Activated naive CD4-positive, alpha-beta T cell treated with anti-CD3 and anti-CD28 coated beads, Interleukin-2, amount 10 ng/mL, durations not matched to agents 7 days and 5 days (primary cell): ENCODE measurements at regions not wholly inside any gene's neighbourhood (a gene's known extent, or its start where the extent isn't known, plus 50 kb on each side); places are given as distances from the start of the nearest gene placed in this dataset.

Experiments
- CTCF ChIA-PET: fragments of 350-600 bp; sonication (Branson Sonifier 250); formaldehyde crosslinking; loops from one replicate; lab custom pipeline; 2021; ENCODE audit warnings: antibody characterized with exemption; lab: Charles Lee
- DNase-seq: peaks from one replicate; pipeline ENCODE4 v3.0.0-alpha.2; 2020
- H3K27ac Mint-ChIP-seq: one replicate; pipeline ENCODE4 v1.8.0; 2021; ENCODE audit warnings: mild to moderate bottlenecking, moderate library complexity, mixed read lengths
- H3K27me3 Mint-ChIP-seq: one replicate; pipeline ENCODE4 v1.8.0; 2021; ENCODE audit warnings: mild to moderate bottlenecking, mixed read lengths
- H3K36me3 Mint-ChIP-seq: one replicate; pipeline ENCODE4 v1.8.0; 2021; ENCODE audit warnings: mixed read lengths
- H3K4me1 Mint-ChIP-seq: one replicate; pipeline ENCODE4 v1.8.0; 2021; ENCODE audit warnings: mixed read lengths
- H3K4me3 Mint-ChIP-seq: one replicate; pipeline ENCODE4 v1.8.0; 2021; ENCODE audit warnings: mild to moderate bottlenecking, moderate library complexity, mixed read lengths
- H3K9me3 Mint-ChIP-seq: one replicate; pipeline ENCODE4 v1.8.0; 2021; ENCODE audit warnings: mixed read lengths

DNA sequence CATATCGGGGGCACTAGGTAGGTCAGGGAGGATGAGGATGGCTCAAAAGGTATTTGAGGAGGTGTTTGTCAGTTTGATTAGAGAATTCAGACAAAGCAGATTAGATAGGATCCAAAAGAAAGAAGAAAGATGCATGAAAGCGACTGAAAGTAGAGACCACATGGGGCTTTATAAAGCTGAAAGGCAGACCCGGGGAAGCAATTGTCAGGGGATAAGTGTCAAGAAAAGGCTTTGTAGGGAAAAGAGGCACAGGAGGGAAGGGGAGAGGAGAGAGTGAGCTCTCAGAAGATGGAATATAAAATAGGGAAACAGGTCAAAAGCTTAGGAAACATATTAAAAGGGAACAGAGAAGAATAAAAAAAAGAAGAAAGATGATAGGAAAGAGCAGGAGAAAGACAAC, 308.2 kb upstream of the RORA start:
- Mint-ChIP-seq H3K9me3 (no peaks in the 10 kb centered on the region), H3K27ac (no peak overlapping the region), H3K4me3 (no peak overlapping the region), H3K27me3 (peaks cover 4% of the 10 kb centered on the region), H3K4me1 (no peaks in the 10 kb centered on the region), H3K36me3 (no peaks in the 10 kb centered on the region)
- DNase-seq: no peak
- CTCF ChIA-PET: no interaction called here

DNA sequence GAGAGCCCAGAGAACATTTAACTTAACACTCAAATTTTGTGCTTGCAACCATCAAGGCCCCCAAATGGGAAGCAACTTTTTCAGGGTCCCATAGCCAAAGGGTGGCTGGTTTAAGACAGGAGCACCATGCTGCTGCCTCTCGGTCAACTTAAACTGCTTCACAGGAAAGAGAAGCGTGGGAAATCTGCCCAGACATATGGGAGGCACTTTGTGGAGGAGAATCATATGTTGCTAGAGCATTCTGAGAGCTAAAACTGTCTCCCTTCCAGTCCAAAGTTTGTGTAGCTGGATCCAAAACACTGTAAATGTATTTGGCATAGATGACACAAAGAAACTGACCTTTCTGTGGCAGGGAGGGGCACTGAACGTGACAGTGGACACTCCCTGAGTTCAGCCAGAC, 305.9 kb upstream of the RORA start:
- H3K4me1 Mint-ChIP-seq: no peaks in the 10 kb centered on the region
- H3K9me3 Mint-ChIP-seq: no peaks in the 10 kb centered on the region
- CTCF ChIA-PET: no interaction called here

DNA sequence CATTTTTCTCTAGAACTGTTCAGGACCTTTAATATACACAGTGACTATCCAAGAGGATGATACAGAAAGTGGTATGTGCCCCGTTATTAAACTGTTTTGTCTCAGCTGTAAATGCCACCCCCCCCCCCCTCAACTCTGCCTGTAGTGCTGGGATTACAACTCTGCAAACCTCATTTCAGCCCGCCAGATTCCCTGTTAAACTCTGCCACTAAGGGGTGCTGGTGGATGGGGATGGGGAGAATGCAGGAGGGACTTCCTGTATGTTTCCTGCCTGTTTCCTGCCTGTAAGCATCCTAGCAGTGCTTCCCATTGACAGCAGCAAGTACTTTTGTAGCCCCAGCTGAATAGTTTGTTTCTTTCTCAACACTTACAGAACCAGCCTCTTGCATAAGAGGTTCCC, 301.7 kb upstream of the RORA start:
- DNase-seq: no peak

More for the DNA sequence above, 305.9 kb upstream of the RORA start:
- DNase-seq: no peak
- Mint-ChIP-seq H3K27me3 (peaks cover 9% of the 10 kb centered on the region), H3K4me3 (no peak overlapping the region), H3K36me3 (no peaks in the 10 kb centered on the region), H3K27ac (no peak overlapping the region)

DNA sequence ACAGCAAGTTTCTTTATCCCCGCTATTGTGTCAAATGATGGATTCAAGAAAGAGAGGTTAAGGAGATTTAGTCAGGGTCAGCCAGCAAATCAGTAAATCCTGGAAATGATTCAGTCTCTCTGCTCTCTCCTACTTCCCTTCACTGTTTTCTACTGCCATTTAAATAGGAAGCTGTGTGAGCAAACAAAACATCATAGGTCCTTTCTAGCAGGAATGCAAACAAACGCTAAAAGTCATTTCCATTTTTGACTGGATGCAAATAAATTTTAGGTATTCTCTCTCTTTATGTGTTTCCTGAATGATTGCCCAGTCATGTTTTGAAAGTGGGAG, 299.4 kb upstream of the RORA start:
- CTCF ChIA-PET: no interaction called here
- no peak for DNase-seq
- Mint-ChIP-seq H3K27me3 (peaks cover 4% of the 10 kb centered on the region), H3K4me3 (no peak overlapping the region), H3K27ac (no peak overlapping the region), H3K9me3 (no peaks in the 10 kb centered on the region), H3K4me1 (no peaks in the 10 kb centered on the region), H3K36me3 (no peaks in the 10 kb centered on the region)

More for the DNA sequence above, 301.7 kb upstream of the RORA start:
- Mint-ChIP-seq H3K4me1 (no peaks in the 10 kb centered on the region), H3K36me3 (no peaks in the 10 kb centered on the region), H3K9me3 (no peaks in the 10 kb centered on the region), H3K27ac (no peak overlapping the region), H3K4me3 (no peak overlapping the region), H3K27me3 (peaks cover 4% of the 10 kb centered on the region)
- CTCF ChIA-PET: interaction anchor here (1.3 to 1.5 kb wide), 2 partner anchors 90 to 303 kb away, joined by 4 read pairs; no protein-coding TSS in a partner anchor

DNA sequence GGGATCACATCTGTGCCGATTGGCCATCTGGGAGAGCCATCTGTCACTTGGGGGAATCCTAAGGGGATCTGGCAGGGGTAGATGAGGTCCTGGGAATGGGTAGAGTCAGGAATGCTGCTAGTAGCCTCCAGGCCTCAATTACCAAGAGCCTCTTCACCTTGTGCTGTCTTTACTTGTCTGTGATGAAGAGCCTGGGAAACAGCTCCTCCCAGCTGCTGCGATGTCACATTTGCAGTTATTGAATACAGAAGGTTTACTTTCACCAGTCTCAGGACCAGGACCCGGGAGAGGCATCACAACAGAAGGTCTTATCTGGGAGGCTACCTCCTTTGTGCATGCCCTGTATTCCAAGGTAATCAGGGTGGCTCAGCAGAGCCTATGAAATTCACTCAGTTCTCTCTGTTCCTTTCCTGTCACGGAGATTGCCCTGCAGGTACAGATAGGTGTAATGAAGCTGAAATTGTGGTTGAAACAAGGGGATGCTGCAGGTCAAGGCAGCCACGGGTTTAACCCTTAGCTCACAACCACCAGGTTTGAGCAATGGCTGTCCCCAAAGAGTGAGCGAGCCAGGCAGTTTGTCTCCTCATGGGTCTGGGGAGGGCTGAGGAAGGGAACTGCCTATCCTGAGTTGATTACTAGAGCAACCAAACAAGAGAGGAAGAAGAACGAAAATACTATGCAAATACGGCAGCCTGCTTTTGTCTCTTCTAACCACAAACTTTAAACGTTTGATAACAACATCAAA, 298.9 kb upstream of the RORA start:
- CTCF ChIA-PET: no interaction called here

DNA sequence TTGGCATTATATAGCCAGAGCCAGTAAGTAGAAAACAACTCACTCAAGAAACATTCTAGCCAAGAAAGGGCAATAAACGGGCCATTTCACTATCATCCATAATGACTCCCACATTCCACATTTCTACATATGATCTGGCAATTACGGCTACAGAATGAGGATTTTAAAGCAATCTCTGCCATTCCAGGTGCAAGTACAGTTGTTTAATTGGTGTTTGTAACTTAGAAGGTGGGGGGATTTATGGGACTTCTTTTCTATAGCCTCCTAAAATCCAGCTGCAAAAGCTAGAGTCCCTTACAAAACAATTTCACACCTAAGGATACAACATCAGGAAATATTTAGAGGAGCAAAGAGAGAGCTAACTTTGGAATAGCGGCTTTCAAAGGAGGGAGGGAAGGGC, 295.4 kb upstream of the RORA start:
- no peaks in the 10 kb centered on the region for H3K4me1 Mint-ChIP-seq
- no peak overlapping the region for H3K27ac Mint-ChIP-seq
- no peaks in the 10 kb centered on the region for H3K36me3 Mint-ChIP-seq
- no peak for DNase-seq
- no peaks in the 10 kb centered on the region for H3K27me3 Mint-ChIP-seq
- CTCF ChIA-PET: no interaction called here
- no peak overlapping the region for H3K4me3 Mint-ChIP-seq
- H3K9me3 Mint-ChIP-seq: no peaks in the 10 kb centered on the region

More for the DNA sequence above, 298.9 kb upstream of the RORA start:
- Mint-ChIP-seq H3K4me3 (no peak overlapping the region), H3K36me3 (no peaks in the 10 kb centered on the region), H3K27me3 (peaks cover 4% of the 10 kb centered on the region), H3K4me1 (no peaks in the 10 kb centered on the region), H3K27ac (no peak overlapping the region), H3K9me3 (no peaks in the 10 kb centered on the region)
- no peak for DNase-seq

DNA sequence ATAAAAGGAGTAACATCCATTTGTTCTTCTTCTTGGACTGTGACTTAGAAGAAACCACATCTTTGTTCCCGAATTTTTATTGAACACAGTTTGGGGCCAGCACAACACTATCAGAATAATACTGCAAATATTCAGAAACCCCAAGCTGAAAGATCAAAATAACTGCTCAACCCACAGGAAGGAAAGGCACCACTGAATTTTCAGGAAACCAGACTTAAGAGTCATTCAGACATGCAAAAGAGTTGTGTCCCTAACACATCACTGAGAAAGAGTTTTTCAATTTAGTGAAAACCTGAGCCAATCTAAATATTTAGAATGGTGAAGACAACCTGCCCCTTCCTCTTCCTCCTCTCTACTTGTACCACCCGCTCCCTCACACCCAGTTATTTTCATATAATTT, 295.0 kb upstream of the RORA start:
- DNase-seq: no peak
- no peaks in the 10 kb centered on the region for H3K4me1 Mint-ChIP-seq
- H3K27me3 Mint-ChIP-seq: no peaks in the 10 kb centered on the region
- H3K9me3 Mint-ChIP-seq: no peaks in the 10 kb centered on the region
- no peak overlapping the region for H3K4me3 Mint-ChIP-seq
- H3K36me3 Mint-ChIP-seq: no peaks in the 10 kb centered on the region
- H3K27ac Mint-ChIP-seq: no peak overlapping the region
- CTCF ChIA-PET: no interaction called here

DNA sequence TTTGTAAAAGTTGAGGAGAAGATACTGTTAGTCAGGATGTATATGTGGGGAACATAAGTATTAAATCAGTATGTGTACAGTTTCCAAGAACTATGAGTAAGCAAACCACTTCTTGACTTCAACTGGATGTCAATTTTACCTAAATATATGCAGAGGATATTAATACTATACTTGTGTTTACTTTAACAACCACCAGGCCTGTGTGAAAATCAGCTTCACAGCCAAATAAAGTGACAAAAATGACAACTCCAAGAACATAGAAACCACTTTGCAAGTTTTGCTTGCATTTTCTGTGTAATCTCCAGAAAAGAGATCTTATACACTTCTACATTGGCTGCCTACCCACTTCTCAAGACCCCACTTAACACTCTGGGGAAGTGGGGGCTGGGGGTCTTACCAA, 293.3 kb upstream of the RORA start:
- H3K36me3 Mint-ChIP-seq: no peaks in the 10 kb centered on the region
- H3K4me3 Mint-ChIP-seq: no peak overlapping the region
- H3K27ac Mint-ChIP-seq: no peak overlapping the region
- CTCF ChIA-PET: interaction anchor here (0.9 kb wide), 1 partner anchor 100 kb away, joined by 3 read pairs; no protein-coding TSS in a partner anchor
- DNase-seq: no peak
- no peaks in the 10 kb centered on the region for H3K9me3 Mint-ChIP-seq
- peaks cover 4% of the 10 kb centered on the region for H3K27me3 Mint-ChIP-seq
- no peaks in the 10 kb centered on the region for H3K4me1 Mint-ChIP-seq

GRCh38 chr15:61521953-61522352, 292.9 kb upstream of the RORA start:
- H3K4me3 Mint-ChIP-seq: no peak overlapping the region
- H3K36me3 Mint-ChIP-seq: no peaks in the 10 kb centered on the region
- H3K27me3 Mint-ChIP-seq: peaks cover 4% of the 10 kb centered on the region
- CTCF ChIA-PET: interaction anchor here (0.9 kb wide), 1 partner anchor 101 kb away, joined by 3 read pairs; no protein-coding TSS in a partner anchor
- no peaks in the 10 kb centered on the region for H3K4me1 Mint-ChIP-seq
- DNase-seq: no peak
- no peak overlapping the region for H3K27ac Mint-ChIP-seq
- no peaks in the 10 kb centered on the region for H3K9me3 Mint-ChIP-seq

DNA sequence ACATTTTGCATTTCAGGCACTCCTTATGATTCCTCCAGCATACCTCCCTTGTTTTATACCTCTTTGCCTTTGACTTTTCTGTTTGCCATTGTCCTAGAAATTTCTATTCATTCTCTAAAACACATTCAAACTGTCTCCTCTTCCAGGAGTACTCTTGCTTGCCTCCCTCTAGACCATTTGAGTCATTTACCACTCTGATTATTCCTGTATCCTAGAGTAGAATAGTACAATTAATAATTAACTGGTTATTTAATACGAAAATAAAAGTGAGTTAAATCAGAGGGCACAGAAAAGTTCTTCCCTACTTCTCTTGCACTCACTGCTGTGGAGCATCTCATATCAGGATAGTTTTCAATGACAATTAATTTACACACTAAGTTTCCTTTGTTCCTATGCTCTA, 290.2 kb upstream of the RORA start:
- CTCF ChIA-PET: interaction anchor here (0.9 kb wide), 1 partner anchor 99 kb away, joined by 5 read pairs; no protein-coding TSS in a partner anchor
- DNase-seq: no peak
- Mint-ChIP-seq H3K36me3 (no peaks in the 10 kb centered on the region), H3K27me3 (peaks cover 9% of the 10 kb centered on the region), H3K4me3 (no peak overlapping the region), H3K4me1 (no peaks in the 10 kb centered on the region), H3K27ac (no peak overlapping the region), H3K9me3 (no peaks in the 10 kb centered on the region)

DNA sequence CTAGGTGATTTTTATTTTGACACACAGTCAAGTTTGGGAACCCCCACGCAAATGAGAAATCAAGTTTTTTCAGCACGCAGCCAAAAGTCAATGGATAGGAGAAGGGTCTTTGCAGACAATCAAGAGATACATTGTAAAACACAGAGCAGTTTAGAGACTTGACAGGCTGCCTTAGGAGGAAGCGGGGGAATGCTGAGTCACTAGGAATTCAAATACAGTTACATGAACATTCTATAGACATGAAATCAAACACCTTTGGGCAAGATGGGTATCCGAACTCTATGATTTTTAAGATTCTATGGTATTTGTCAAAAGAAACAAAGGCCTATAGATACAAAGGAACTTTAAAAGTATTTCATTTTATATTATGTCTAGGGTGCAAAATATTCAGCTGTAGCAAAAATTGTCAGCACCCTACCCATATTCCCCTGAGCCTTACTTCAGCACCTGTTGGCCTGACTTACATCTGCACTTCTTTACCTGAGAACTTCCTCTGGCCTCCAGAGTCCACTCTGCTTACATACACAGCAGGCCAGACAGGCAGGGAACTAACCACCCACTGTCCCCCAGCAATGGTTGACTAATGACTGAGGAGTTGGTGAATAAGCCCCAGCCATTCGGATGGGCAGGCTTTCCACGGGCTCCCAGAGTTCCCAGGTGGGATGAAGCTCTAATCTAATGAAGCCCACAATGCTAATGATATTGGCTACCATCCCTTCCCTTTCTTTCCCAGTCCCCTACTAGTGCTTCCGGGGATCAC, 289.3 kb upstream of the RORA start:
- CTCF ChIA-PET: no interaction called here
- H3K4me1 Mint-ChIP-seq: no peaks in the 10 kb centered on the region
- H3K9me3 Mint-ChIP-seq: no peaks in the 10 kb centered on the region
- H3K27me3 Mint-ChIP-seq: peaks cover 9% of the 10 kb centered on the region
- H3K36me3 Mint-ChIP-seq: no peaks in the 10 kb centered on the region
- H3K4me3 Mint-ChIP-seq: no peak overlapping the region
- no peak for DNase-seq
- H3K27ac Mint-ChIP-seq: no peak overlapping the region

DNA sequence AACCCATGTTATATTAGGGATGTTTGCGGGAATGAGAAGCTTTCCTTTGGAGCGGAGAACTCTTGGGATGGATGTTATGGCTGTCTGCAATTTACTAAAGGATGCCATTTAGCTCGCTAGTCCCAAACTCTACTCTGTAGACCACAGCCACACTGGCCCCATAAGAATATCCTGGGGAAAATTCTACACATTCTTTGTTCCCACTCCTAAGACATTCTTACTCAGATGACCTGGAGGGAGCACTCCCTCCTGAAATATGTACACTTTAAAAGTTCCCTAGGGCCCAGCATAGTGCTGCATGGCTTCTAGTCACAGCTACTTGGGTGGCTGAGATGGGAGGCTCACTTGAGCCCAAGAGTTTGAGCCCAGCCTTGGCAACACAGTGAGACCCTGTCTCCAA, 288.7 kb upstream of the RORA start:
- H3K4me3 Mint-ChIP-seq: no peak overlapping the region
- no peaks in the 10 kb centered on the region for H3K9me3 Mint-ChIP-seq
- H3K4me1 Mint-ChIP-seq: no peaks in the 10 kb centered on the region
- H3K27me3 Mint-ChIP-seq: peaks cover 9% of the 10 kb centered on the region
- CTCF ChIA-PET: no interaction called here
- DNase-seq: no peak
- no peaks in the 10 kb centered on the region for H3K36me3 Mint-ChIP-seq
- no peak overlapping the region for H3K27ac Mint-ChIP-seq

GRCh38 chr15:61517335-61517734, 288.2 kb upstream of the RORA start:
- no peak for DNase-seq
- CTCF ChIA-PET: no interaction called here
- Mint-ChIP-seq H3K4me1 (no peaks in the 10 kb centered on the region), H3K27me3 (peaks cover 9% of the 10 kb centered on the region), H3K9me3 (no peaks in the 10 kb centered on the region), H3K36me3 (no peaks in the 10 kb centered on the region), H3K27ac (no peak overlapping the region), H3K4me3 (no peak overlapping the region)

GRCh38 chr15:61511756-61512155, 282.7 kb upstream of the RORA start:
- Mint-ChIP-seq H3K27me3 (peaks cover 6% of the 10 kb centered on the region), H3K4me1 (no peaks in the 10 kb centered on the region), H3K36me3 (no peaks in the 10 kb centered on the region), H3K4me3 (no peak overlapping the region), H3K9me3 (no peaks in the 10 kb centered on the region), H3K27ac (no peak overlapping the region)
- no peak for DNase-seq
- CTCF ChIA-PET: no interaction called here

- Mint-ChIP-seq H3K27me3 (peaks cover 11% of the 10 kb centered on the region), H3K27ac (no peak overlapping the region), H3K4me3 (no peak overlapping the region), H3K4me1 (no peaks in the 10 kb centered on the region), H3K36me3 (no peaks in the 10 kb centered on the region), H3K9me3 (no peaks in the 10 kb centered on the region)
- CTCF ChIA-PET: no interaction called here
- DNase-seq: no peak
Observed at GRCh38 chr15:61511089-61511488, 282.0 kb upstream of the RORA start.
